ENCODE measurements at regions not wholly inside any gene's neighbourhood (a gene's known extent, or its start where the extent isn't known, plus 50 kb on each side); places are given as distances from the start of the nearest gene placed in this dataset.
"Not testable (repeated sequence)": the region's sequence is repeated elsewhere in the genome, so short reads cannot be mapped to it uniquely, and the experiment has no call there.

- DNase-seq, result no peak
Observed at GRCh38 chr3:166637984-166638530, 742.0 kb downstream of the ZBBX start.

- no peak for DNase-seq
Observed at GRCh38 chr3:166634091-166634746, 745.9 kb downstream of the ZBBX start.

GRCh38 chr3:166630190-166630589 lies 749.9 kb downstream of the ZBBX start:
- DNase-seq, result no peak

- DNase-seq, result no peak
Observed at GRCh38 chr3:166613365-166613764, 766.7 kb downstream of the ZBBX start.

GRCh38 chr3:166612761-166613160 lies 767.3 kb downstream of the ZBBX start:
- not testable (repeated sequence) for DNase-seq

GRCh38 chr3:166607933-166608521 lies 770.8 kb upstream of the BCHE start:
- no peak for DNase-seq

- DNase-seq, result no peak
Observed at GRCh38 chr3:166606988-166607387, 769.8 kb upstream of the BCHE start.

GRCh38 chr3:166593776-166594175 lies 756.6 kb upstream of the BCHE start:
- no peak for DNase-seq

GRCh38 chr3:166582236-166582635 lies 745.0 kb upstream of the BCHE start:
- DNase-seq, result no peak

GRCh38 chr3:166580561-166580960 lies 743.3 kb upstream of the BCHE start:
- DNase-seq, result no peak

GRCh38 chr3:166575161-166575560 lies 737.9 kb upstream of the BCHE start:
- DNase-seq, result no peak

- DNase-seq, result not testable (repeated sequence)
Observed at GRCh38 chr3:166571686-166572085, 734.5 kb upstream of the BCHE start.

GRCh38 chr3:166570102-166570501 lies 732.9 kb upstream of the BCHE start:
- no peak for DNase-seq

GRCh38 chr3:166569589-166569988 lies 732.4 kb upstream of the BCHE start:
- no peak for DNase-seq

- no peak for DNase-seq
Observed at GRCh38 chr3:166560253-166560652, 723.0 kb upstream of the BCHE start.

- no peak for DNase-seq
Observed at GRCh38 chr3:166556955-166557354, 719.7 kb upstream of the BCHE start.

GRCh38 chr3:166554023-166554422 lies 716.8 kb upstream of the BCHE start:
- no peak for DNase-seq

GRCh38 chr3:166533740-166534139 lies 696.5 kb upstream of the BCHE start:
- DNase-seq, result no peak

GRCh38 chr3:166531730-166532129 lies 694.5 kb upstream of the BCHE start:
- no peak for DNase-seq

- DNase-seq, result no peak
Observed at GRCh38 chr3:166527325-166527724, 690.1 kb upstream of the BCHE start.

GRCh38 chr3:166526881-166527280 lies 689.7 kb upstream of the BCHE start:
- DNase-seq, result no peak

- DNase-seq, result no peak
Observed at GRCh38 chr3:166522017-166522416, 684.8 kb upstream of the BCHE start.

- DNase-seq, result no peak
Observed at GRCh38 chr3:166519443-166519842, 682.2 kb upstream of the BCHE start.

GRCh38 chr3:166518040-166518439 lies 680.8 kb upstream of the BCHE start:
- DNase-seq, result no peak

GRCh38 chr3:166510382-166510781 lies 673.2 kb upstream of the BCHE start:
- DNase-seq, result no peak

All from DMS 273 treated with DMSO at 0.1 percent for 48 hours (cell line).